ENCODE measurements at regions not wholly inside any gene's neighbourhood (a gene's known extent, or its start where the extent isn't known, plus 50 kb on each side); places are given as distances from the start of the nearest gene placed in this dataset.
"Not testable (repeated sequence)": the region's sequence is repeated elsewhere in the genome, so short reads cannot be mapped to it uniquely, and the experiment has no call there.

GRCh38 chr2:87559001-87559400 is 188.9 kb upstream of the PLGLB2 start:
- H3K4me1 ChIP-seq (ENCODE audit: control extremely low read depth in 1 of 4, control insufficient read depth in 4 of 4, insufficient read depth in 4 of 4, low read length in 3 of 4); H3K27ac ChIP-seq (ENCODE audit: insufficient read depth in 1 of 2, low read depth in 1 of 2, low read length in 2 of 2, poor library complexity in 1 of 2, severe bottlenecking in 2 of 2); H3K27me3 ChIP-seq (replicated peaks in 2 of 5; ENCODE audit: control insufficient read depth in 4 of 5, insufficient read depth in 5 of 5, low read length in 4 of 5); CTCF ChIA-PET; DNase-seq; H3K4me3 ChIP-seq (ENCODE audit: control insufficient read depth in 1 of 7, extremely low read depth in 1 of 7, insufficient read depth in 4 of 7, low read depth in 2 of 7, low read length in 6 of 7); H3K9me3 ChIP-seq (ENCODE audit: control extremely low read depth in 1 of 5, control insufficient read depth in 4 of 5, insufficient read depth in 2 of 5, low read depth in 1 of 5, low read length in 4 of 5); H3K36me3 ChIP-seq (ENCODE audit: control insufficient read depth in 4 of 4, insufficient read depth in 4 of 4, low read length in 3 of 4); POLR2A ChIA-PET: not testable (repeated sequence)
- no CpG with 5 or more reads among the region's 5 CpGs for WGBS (ENCODE audit: insufficient coverage)

- H3K4me1 ChIP-seq (ENCODE audit: control extremely low read depth in 1 of 4, control insufficient read depth in 4 of 4, insufficient read depth in 4 of 4, low read length in 3 of 4); POLR2A ChIA-PET; H3K27me3 ChIP-seq (replicated peaks in 2 of 5; ENCODE audit: control insufficient read depth in 4 of 5, insufficient read depth in 5 of 5, low read length in 4 of 5); DNase-seq; H3K36me3 ChIP-seq (ENCODE audit: control insufficient read depth in 4 of 4, insufficient read depth in 4 of 4, low read length in 3 of 4); CTCF ChIA-PET; H3K27ac ChIP-seq (ENCODE audit: insufficient read depth in 1 of 2, low read depth in 1 of 2, low read length in 2 of 2, poor library complexity in 1 of 2, severe bottlenecking in 2 of 2); H3K4me3 ChIP-seq (ENCODE audit: control insufficient read depth in 1 of 7, extremely low read depth in 1 of 7, insufficient read depth in 4 of 7, low read depth in 2 of 7, low read length in 6 of 7); H3K9me3 ChIP-seq (ENCODE audit: control extremely low read depth in 1 of 5, control insufficient read depth in 4 of 5, insufficient read depth in 2 of 5, low read depth in 1 of 5, low read length in 4 of 5): not testable (repeated sequence)
- no CpG with 5 or more reads among the region's 2 CpGs for WGBS (ENCODE audit: insufficient coverage)
These were observed 188.2 kb upstream of the PLGLB2 start for GRCh38 chr2:87559735-87560134.

GRCh38 chr2:87565116-87565515 is 182.8 kb upstream of the PLGLB2 start:
- H3K27me3 ChIP-seq (replicated peaks in 2 of 5; ENCODE audit: control insufficient read depth in 4 of 5, insufficient read depth in 5 of 5, low read length in 4 of 5); H3K9me3 ChIP-seq (ENCODE audit: control extremely low read depth in 1 of 5, control insufficient read depth in 4 of 5, insufficient read depth in 2 of 5, low read depth in 1 of 5, low read length in 4 of 5); H3K36me3 ChIP-seq (ENCODE audit: control insufficient read depth in 4 of 4, insufficient read depth in 4 of 4, low read length in 3 of 4); H3K27ac ChIP-seq (ENCODE audit: insufficient read depth in 1 of 2, low read depth in 1 of 2, low read length in 2 of 2, poor library complexity in 1 of 2, severe bottlenecking in 2 of 2); POLR2A ChIA-PET; H3K4me3 ChIP-seq (ENCODE audit: control insufficient read depth in 1 of 7, extremely low read depth in 1 of 7, insufficient read depth in 4 of 7, low read depth in 2 of 7, low read length in 6 of 7); CTCF ChIA-PET; DNase-seq; H3K4me1 ChIP-seq (ENCODE audit: control extremely low read depth in 1 of 4, control insufficient read depth in 4 of 4, insufficient read depth in 4 of 4, low read length in 3 of 4): not testable (repeated sequence)
- WGBS (ENCODE audit: insufficient coverage) = no CpG with 5 or more reads among the region's 3 CpGs

- H3K27me3 ChIP-seq (replicated peaks in 2 of 5; ENCODE audit: control insufficient read depth in 4 of 5, insufficient read depth in 5 of 5, low read length in 4 of 5); H3K27ac ChIP-seq (ENCODE audit: insufficient read depth in 1 of 2, low read depth in 1 of 2, low read length in 2 of 2, poor library complexity in 1 of 2, severe bottlenecking in 2 of 2); H3K9me3 ChIP-seq (ENCODE audit: control extremely low read depth in 1 of 5, control insufficient read depth in 4 of 5, insufficient read depth in 2 of 5, low read depth in 1 of 5, low read length in 4 of 5); H3K4me1 ChIP-seq (ENCODE audit: control extremely low read depth in 1 of 4, control insufficient read depth in 4 of 4, insufficient read depth in 4 of 4, low read length in 3 of 4); CTCF ChIA-PET; H3K4me3 ChIP-seq (ENCODE audit: control insufficient read depth in 1 of 7, extremely low read depth in 1 of 7, insufficient read depth in 4 of 7, low read depth in 2 of 7, low read length in 6 of 7); DNase-seq; POLR2A ChIA-PET; H3K36me3 ChIP-seq (ENCODE audit: control insufficient read depth in 4 of 4, insufficient read depth in 4 of 4, low read length in 3 of 4): not testable (repeated sequence)
- no CpG with 5 or more reads among the region's 3 CpGs for WGBS (ENCODE audit: insufficient coverage)
These were observed 181.4 kb upstream of the PLGLB2 start for GRCh38 chr2:87566531-87566930.

- H3K4me3 ChIP-seq (ENCODE audit: control insufficient read depth in 1 of 7, extremely low read depth in 1 of 7, insufficient read depth in 4 of 7, low read depth in 2 of 7, low read length in 6 of 7); DNase-seq; POLR2A ChIA-PET; H3K4me1 ChIP-seq (ENCODE audit: control extremely low read depth in 1 of 4, control insufficient read depth in 4 of 4, insufficient read depth in 4 of 4, low read length in 3 of 4); CTCF ChIA-PET; H3K36me3 ChIP-seq (ENCODE audit: control insufficient read depth in 4 of 4, insufficient read depth in 4 of 4, low read length in 3 of 4); H3K9me3 ChIP-seq (ENCODE audit: control extremely low read depth in 1 of 5, control insufficient read depth in 4 of 5, insufficient read depth in 2 of 5, low read depth in 1 of 5, low read length in 4 of 5); H3K27ac ChIP-seq (ENCODE audit: insufficient read depth in 1 of 2, low read depth in 1 of 2, low read length in 2 of 2, poor library complexity in 1 of 2, severe bottlenecking in 2 of 2); H3K27me3 ChIP-seq (replicated peaks in 2 of 5; ENCODE audit: control insufficient read depth in 4 of 5, insufficient read depth in 5 of 5, low read length in 4 of 5): not testable (repeated sequence)
- WGBS (ENCODE audit: insufficient coverage) = no CpG with 5 or more reads among the region's 11 CpGs
These were observed 180.8 kb upstream of the PLGLB2 start for GRCh38 chr2:87567093-87567492.

- CTCF ChIA-PET; H3K27me3 ChIP-seq (replicated peaks in 2 of 5; ENCODE audit: control insufficient read depth in 4 of 5, insufficient read depth in 5 of 5, low read length in 4 of 5); H3K9me3 ChIP-seq (ENCODE audit: control extremely low read depth in 1 of 5, control insufficient read depth in 4 of 5, insufficient read depth in 2 of 5, low read depth in 1 of 5, low read length in 4 of 5); H3K27ac ChIP-seq (ENCODE audit: insufficient read depth in 1 of 2, low read depth in 1 of 2, low read length in 2 of 2, poor library complexity in 1 of 2, severe bottlenecking in 2 of 2); DNase-seq; H3K36me3 ChIP-seq (ENCODE audit: control insufficient read depth in 4 of 4, insufficient read depth in 4 of 4, low read length in 3 of 4); POLR2A ChIA-PET; H3K4me1 ChIP-seq (ENCODE audit: control extremely low read depth in 1 of 4, control insufficient read depth in 4 of 4, insufficient read depth in 4 of 4, low read length in 3 of 4); H3K4me3 ChIP-seq (ENCODE audit: control insufficient read depth in 1 of 7, extremely low read depth in 1 of 7, insufficient read depth in 4 of 7, low read depth in 2 of 7, low read length in 6 of 7): not testable (repeated sequence)
- WGBS (ENCODE audit: insufficient coverage) = no CpG with 5 or more reads among the region's 3 CpGs
These were observed 180.0 kb upstream of the PLGLB2 start for GRCh38 chr2:87567912-87568311.

GRCh38 chr2:87568554-87569278 is 179.2 kb upstream of the PLGLB2 start:
- POLR2A ChIA-PET; DNase-seq; H3K4me3 ChIP-seq (ENCODE audit: control insufficient read depth in 1 of 7, extremely low read depth in 1 of 7, insufficient read depth in 4 of 7, low read depth in 2 of 7, low read length in 6 of 7); H3K9me3 ChIP-seq (ENCODE audit: control extremely low read depth in 1 of 5, control insufficient read depth in 4 of 5, insufficient read depth in 2 of 5, low read depth in 1 of 5, low read length in 4 of 5); H3K27me3 ChIP-seq (replicated peaks in 2 of 5; ENCODE audit: control insufficient read depth in 4 of 5, insufficient read depth in 5 of 5, low read length in 4 of 5); H3K36me3 ChIP-seq (ENCODE audit: control insufficient read depth in 4 of 4, insufficient read depth in 4 of 4, low read length in 3 of 4); CTCF ChIA-PET; H3K4me1 ChIP-seq (ENCODE audit: control extremely low read depth in 1 of 4, control insufficient read depth in 4 of 4, insufficient read depth in 4 of 4, low read length in 3 of 4); H3K27ac ChIP-seq (ENCODE audit: insufficient read depth in 1 of 2, low read depth in 1 of 2, low read length in 2 of 2, poor library complexity in 1 of 2, severe bottlenecking in 2 of 2): not testable (repeated sequence)
- no CpG with 5 or more reads among the region's 10 CpGs for whole genome bisulfite sequencing (ENCODE audit: insufficient coverage)
